ENCODE measurements at regions not wholly inside any gene's neighbourhood (a gene's known extent, or its start where the extent isn't known, plus 50 kb on each side); places are given as distances from the start of the nearest gene placed in this dataset.
"Not testable (repeated sequence)": the region's sequence is repeated elsewhere in the genome, so short reads cannot be mapped to it uniquely, and the experiment has no call there.

GRCh38 chr4:95779447-95779846, 60.4 kb upstream of the PDHA2 start:
- DNase-seq (ENCODE audit: low read depth) = no peak

GRCh38 chr4:95778666-95779065, 61.2 kb upstream of the PDHA2 start:
- DNase-seq (ENCODE audit: low read depth) = no peak

DNA sequence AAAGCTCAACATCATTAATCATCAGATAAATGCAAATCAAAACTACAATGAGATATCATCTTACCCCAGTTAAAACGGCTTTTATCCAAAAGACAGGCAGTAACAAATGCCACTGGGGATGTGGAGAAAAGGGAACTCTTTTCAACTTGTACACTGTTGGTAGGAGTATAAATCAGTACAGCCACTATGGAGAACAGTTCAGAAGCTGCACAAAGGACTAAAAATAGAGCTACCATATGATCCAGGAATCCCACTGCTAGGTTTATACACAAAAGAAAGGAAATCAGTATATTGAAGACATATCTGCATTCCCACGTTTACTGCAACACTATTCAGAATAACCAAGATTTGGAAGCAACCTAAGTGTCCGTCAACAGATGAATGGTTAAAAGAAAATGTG, 69.3 kb upstream of the PDHA2 start:
- peak; percentile 6 for DNase-seq (ENCODE audit: low read depth)

DNA sequence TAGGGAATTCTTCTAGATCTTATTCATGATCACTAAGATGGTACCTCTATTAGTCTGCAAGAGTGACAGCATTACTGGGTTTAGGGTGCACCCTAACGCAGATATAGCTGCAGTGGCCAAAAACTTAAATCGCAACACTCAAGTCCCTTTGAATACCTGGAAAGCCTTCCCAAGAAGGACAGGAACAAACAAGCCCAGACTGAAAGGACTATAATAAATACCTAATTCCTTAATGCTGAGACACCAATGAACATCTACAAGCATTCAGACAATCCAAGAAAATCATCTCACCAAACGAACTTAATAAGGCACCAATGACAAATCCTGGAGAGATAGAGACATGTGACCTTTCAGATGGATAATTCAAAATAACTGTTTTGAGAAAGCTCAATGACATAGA, 74.9 kb upstream of the PDHA2 start:
- no peak for DNase-seq (ENCODE audit: low read depth)

DNA sequence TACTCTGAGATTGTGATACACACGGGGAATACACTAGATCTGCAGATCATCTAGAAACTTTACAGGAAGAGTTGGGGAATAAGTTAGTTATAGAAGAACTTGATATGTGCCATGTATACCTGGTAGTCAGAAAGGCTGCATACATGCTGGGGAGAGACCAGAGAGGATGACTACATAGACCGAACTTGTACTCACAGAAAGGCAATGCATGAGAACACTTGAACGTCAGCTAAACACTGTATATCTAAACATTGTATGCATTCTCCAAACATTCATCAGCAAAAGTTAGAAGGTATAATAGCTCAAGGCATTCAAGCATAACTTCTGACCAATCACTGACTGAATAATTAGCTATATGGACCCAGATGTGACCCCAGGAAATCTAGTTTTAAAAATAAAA, 78.0 kb upstream of the PDHA2 start:
- no peak for DNase-seq (ENCODE audit: low read depth)

DNA sequence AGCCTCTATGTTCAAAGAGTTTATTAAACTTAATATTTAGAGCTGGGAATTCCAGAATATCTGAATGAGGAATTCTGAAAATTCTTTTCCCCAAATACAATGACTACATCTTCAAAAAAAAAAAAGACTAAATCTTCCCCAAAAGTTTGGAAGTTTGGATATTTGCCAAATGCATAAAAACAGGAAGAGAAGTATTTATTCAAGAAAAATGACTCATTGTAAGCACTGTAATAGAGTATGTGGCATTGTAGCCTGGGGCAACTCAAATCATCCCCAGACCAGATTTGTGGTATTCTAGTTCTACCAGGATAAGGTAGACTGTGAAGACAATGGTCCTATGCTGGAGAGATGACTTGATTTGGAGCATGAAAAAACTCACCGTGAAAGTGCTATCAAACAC, 78.5 kb upstream of the PDHA2 start:
- peak; percentile 62 for DNase-seq (ENCODE audit: low read depth)

DNA sequence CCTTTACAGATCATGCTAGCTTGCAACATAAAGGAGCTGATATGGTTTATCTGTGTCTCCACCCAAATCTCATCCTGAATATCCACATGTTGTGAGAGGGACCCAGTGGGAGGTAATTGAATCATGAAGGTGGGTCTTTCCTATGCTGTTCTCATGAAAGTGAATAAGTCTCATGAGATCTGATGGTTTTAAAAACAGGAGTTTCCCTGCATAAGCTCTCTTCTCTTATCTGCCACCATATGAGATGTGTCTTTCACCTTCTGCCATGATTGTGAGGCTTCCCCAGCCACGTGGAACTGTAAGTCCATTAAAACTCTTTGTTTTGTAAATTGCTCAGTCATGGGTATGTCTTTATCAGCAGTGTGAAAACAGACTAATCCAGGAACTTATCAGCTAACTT, 79.2 kb upstream of the PDHA2 start:
- not testable (repeated sequence) for DNase-seq (ENCODE audit: low read depth)

DNA sequence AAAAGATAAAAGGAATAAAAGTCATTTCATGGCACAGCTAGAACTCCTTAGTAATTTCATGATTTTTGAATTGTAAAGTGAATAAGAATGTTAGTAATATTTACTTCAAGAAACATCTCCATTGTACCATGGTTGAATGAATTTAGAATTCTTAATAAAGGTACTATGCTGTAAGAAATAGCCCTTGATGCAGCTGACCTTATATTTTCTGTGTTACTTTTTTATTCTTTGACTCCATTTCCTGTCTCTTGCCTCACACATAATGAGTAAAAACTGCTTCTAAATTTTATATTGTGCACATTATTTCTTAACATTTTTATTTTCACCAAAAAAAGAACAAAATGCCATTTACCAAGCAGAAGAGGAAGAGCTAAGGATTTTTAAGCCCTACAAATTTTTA, 81.9 kb upstream of the PDHA2 start:
- no peak for DNase-seq (ENCODE audit: low read depth)

DNA sequence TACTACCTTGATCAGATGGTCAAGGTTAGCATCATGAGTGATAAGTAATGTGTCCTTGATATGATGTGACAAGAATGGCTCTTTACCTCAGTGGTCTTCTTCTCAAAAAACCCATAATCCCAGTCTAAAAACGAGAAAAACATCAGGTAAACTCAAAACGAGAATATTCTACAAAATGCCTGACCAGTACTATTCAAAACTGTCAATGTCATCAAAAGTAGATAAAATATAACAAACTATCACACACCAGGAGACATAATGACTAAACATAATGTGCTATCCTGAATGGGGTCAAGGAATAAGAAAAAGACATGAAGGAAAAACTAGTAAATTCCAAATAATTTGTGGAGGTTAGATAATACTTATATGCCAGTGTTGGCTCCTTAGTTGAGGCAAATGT, 85.2 kb upstream of the PDHA2 start:
- DNase-seq (ENCODE audit: low read depth) = no peak

- DNase-seq (ENCODE audit: low read depth) = no peak
These were observed 90.7 kb upstream of the PDHA2 start for GRCh38 chr4:95749204-95749603.

DNA sequence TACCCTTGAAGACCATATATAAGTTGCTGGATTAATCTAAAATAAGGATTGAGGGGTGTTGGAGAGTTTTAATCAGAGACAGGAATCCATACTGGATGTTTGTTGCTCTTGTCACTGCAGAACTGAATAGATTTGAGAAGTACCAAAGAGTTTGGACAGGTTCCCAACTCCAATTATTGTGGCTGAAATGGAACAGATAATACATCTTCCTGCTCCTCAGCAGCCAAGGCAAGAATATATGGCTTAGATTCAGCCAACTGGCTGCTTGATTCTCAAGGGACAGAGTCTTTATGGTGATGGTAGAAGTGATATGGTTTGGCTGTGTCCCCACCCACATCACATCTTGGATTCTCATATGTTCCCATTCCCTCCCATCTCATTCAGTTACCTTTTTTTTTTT, 97.0 kb upstream of the PDHA2 start:
- DNase-seq (ENCODE audit: low read depth) = no peak

DNA sequence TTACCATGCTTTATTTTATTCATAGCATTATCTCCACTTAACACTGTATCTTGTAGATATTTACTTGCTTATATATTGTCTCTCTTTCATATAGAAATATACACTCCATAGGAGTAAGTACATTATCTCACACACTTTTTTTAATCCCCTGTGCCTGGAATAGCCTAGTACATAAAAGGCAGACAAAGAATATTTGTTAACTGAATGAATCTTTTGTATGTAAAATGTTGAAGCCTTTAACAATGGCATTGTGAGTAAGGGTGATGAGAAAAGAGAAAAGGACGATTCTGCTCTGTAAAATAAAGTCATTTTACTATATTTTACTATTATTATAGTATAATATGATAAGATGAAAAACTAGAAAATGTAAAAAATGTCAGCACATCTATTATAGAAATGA, 97.7 kb upstream of the PDHA2 start:
- DNase-seq (ENCODE audit: low read depth) = no peak

- DNase-seq (ENCODE audit: low read depth) = peak; percentile 7
These were observed 107.8 kb upstream of the PDHA2 start for GRCh38 chr4:95732061-95732460.

DNA sequence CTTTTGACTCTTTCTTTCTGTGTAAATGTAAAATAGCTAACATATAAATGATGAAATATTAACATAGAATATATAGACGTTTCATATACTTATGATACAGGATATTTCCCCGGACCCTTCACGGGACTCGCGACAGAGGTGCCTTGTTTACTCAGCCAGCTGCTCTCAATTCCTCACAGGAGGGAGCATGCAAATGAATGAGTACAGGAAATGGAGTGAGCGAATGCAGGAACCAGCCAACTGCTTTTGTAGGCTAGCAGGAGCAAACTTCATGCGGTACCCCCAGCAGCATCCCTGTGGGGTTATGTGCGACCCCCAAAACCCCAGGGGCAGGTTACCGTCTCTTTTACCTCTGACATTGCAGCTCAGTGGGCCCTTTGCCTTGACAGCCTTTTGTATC, 110.3 kb upstream of the PDHA2 start:
- no peak for DNase-seq (ENCODE audit: low read depth)

- peak; percentile 66 for DNase-seq (ENCODE audit: low read depth)
These were observed 111.7 kb upstream of the PDHA2 start for GRCh38 chr4:95728145-95728544.

GRCh38 chr4:95715830-95716229, 124.1 kb upstream of the PDHA2 start:
- DNase-seq (ENCODE audit: low read depth) = no peak

DNA sequence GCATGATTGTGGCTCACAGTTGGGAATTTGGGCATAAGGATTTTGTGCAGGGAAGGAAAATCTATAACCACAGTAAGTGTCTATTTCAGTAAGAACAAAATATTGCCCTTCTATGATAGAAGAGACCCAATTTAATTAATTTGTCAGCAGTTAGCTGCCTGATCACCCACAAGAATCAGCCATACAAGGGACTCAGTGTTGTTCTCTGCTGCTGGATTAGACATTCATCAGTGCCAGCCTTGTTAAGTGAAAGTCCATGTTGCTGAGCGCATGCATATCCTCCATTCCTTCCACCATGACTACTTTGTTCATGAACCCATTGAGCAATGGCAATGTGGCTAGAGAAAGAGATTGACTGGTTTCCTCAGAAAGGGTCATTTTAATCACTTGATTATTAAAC, 125.3 kb upstream of the PDHA2 start:
- DNase-seq (ENCODE audit: low read depth) = no peak

DNA sequence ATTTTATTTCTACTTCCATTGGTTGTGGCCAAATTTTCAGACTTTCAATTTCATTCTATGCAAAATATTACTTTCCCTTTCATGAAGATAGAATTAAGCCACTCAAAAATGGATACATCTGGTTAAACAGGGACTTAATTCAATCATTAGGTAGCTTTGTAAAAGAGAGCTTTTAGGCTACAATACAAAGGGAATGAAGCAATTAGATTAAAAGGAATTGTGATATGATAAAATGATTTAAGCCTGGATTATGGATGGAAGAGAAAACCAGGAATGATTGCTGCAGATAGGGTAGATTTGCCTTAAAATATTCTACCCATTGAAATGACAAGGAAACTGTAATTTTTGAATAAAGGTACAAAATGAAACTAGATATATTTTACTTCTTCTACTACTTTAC, 134.6 kb upstream of the PDHA2 start:
- DNase-seq (ENCODE audit: low read depth) = no peak

DNA sequence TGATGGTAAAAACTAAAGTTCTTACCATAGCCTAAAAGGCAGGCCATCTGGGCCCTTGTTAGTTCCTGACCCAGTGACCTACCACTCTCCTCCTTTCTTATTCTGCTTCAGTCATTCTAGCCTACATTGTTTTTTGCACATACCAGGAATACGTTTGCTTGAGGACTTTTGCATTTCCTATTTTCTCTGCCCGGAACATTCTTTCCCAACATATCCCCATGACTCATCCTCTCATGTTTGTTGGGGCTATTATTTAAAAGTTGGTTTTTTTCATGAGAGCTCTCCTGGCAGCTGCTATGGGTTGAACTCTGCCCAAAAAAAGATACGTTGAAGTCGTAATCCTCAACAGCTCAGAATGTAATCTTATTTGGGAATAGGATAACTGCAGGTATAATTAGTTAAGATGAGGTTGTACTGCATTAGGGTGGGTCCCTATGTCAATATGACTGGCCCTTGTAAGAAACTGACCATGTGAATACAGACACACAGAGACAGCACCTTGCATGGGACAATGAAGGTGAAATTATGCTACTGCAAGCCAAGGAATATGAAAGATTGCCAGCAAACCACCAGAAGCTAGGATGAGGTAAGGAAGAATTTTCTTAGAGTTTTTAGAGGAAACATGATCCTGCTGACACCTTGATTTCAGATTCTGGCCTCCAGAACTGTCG, 138.3 kb upstream of the PDHA2 start:
- peak; percentile 74 for DNase-seq (ENCODE audit: low read depth)

DNA sequence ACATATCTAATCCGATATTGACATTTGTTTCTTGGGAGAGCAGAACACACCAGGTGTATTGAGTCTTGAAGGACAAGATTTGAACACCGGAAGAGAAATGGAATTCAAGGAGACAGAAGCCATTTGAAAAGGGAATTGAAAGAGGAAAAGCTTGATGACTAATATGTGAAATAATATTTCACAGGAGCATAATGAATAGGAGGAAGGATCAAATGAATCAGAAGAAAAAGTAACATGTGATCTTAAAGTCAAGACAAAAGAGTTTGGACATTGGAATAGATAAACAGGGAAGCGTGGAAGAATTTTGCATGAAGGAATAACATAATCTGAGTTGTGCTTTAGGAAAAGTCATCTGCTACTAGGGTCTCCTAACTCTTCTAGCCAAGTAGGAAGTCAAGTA, 145.5 kb upstream of the PDHA2 start:
- DNase-seq (ENCODE audit: low read depth) = no peak

DNA sequence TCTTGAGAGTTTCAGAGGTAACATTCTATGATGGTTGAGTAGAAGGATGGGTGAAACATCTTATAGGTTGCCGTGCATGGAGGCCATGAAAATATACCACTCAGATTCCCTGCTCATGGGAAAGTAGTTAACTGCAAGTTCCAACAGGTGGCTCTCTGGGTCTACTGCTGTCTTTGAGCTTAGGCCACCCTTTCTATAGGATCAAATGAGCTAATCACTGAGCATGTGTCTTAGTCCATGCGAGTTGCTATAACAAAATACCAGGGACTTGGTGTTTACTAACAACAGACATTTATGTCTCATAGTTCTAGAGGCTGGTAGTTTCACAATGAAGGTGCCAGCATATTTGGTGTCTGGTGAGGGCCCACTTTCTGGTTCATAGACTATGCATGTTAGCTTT, 144.8 kb upstream of the UNC5C start:
- DNase-seq (ENCODE audit: low read depth) = no peak

- DNase-seq (ENCODE audit: low read depth) = peak; percentile 40
These were observed 127.4 kb upstream of the UNC5C start for GRCh38 chr4:95676190-95676589.

- DNase-seq (ENCODE audit: low read depth) = no peak
These were observed 126.8 kb upstream of the UNC5C start for GRCh38 chr4:95675623-95676022.

DNA sequence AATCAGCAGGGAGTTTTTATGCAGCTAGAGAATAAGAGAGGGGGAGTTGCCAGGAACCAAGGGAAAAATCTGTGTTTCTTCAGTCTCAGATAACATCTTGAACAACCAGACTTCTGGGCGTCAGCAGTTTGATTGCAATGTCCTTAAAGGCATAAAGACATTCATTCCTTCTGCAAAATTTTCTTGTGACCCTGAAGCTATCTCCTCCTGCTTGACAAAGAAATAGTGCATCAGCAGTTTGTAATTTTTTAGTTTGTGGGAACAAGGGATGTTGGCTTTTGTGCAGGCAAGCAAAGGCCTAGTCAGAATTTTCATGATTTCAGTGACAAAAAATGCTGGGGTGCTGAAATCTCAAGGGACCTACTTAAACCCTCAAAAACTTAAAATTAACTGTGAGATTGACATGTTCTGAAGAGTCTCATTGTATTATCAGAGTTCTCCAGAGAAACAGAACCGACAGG, 125.8 kb upstream of the UNC5C start:
- no peak for DNase-seq (ENCODE audit: low read depth)

Data from myocyte (in vitro differentiated cells).